A549 (cell line): ENCODE measurements at regions not wholly inside any gene's neighbourhood (a gene's known extent, or its start where the extent isn't known, plus 50 kb on each side); places are given as distances from the start of the nearest gene placed in this dataset.

ENCODE experiments used
- CBX2 ChIP-seq: fragments of 200-600 bp; sonication (generic); IDR thresholded peaks from 2 replicates; pipeline ENCODE4 v1.6.1; 2016; ENCODE audit warnings: low read depth, mild to moderate bottlenecking, borderline replicate concordance
- CBX8 ChIP-seq: fragments of 200-600 bp; sonication (generic); IDR thresholded peaks from 2 replicates; pipeline ENCODE4 v1.6.1; 2016
- CTCF ChIP-seq: fragments of >200 bp; sonication (Bioruptor Twin); formaldehyde crosslinking; IDR thresholded peaks from 3 replicates; pipeline ENCODE4 v1.5.1; 2016
- EHMT2 ChIP-seq: fragments of 200-600 bp; sonication (generic); IDR thresholded peaks from 2 replicates; pipeline ENCODE4 v1.6.1; 2016; ENCODE audit warnings: antibody characterized with exemption, low read depth, mild to moderate bottlenecking, moderate library complexity
- EP300 ChIP-seq, 2 experiments: fragments of >200 bp; sonication (Bioruptor Twin); formaldehyde crosslinking; IDR thresholded peaks; 2 replicates in 1 of 2; 3 replicates in 1 of 2; pipeline ENCODE4 v1.6.1; 2016 to 2017
- ESRRA ChIP-seq: fragments of 150-350 bp; IDR thresholded peaks from 2 replicates; pipeline ENCODE4 v1.6.1; 2014; ENCODE audit warnings: mild to moderate bottlenecking, low read length, borderline replicate concordance
- NR3C1 ChIP-seq: fragments of >200 bp; sonication (Bioruptor Twin); formaldehyde crosslinking; IDR thresholded peaks from 3 replicates; pipeline ENCODE4 v1.6.1; 2017
- POLR2A ChIP-seq: IDR thresholded peaks from 2 replicates; pipeline ENCODE4 v1.6.1; 2012; ENCODE audit warnings: mild to moderate bottlenecking, low read length
- RFX5 ChIP-seq: fragments of 450-650 bp; IDR thresholded peaks from 2 replicates; pipeline ENCODE4 v1.7.1; 2014; ENCODE audit warnings: antibody characterized with exemption, mild to moderate bottlenecking, moderate library complexity

- TF ChIP-seq CTCF (no peak), RFX5 (no peak), EP300 (IDR thresholded peaks at IDR 0.05) (no peak), ESRRA (no peak), NR3C1 (no peak), POLR2A (no peak), CBX8 (no peak), CBX2 (no peak), EHMT2 (no peak)
Measured at GRCh38 chr4:174157106-174157607, 126.3 kb downstream of the FBXO8 start.
